ENCODE measurements at regions not wholly inside any gene's neighbourhood (a gene's known extent, or its start where the extent isn't known, plus 50 kb on each side); places are given as distances from the start of the nearest gene placed in this dataset.
A peak's percentile ranks its signal among the peaks of the same experiment; 100 is the strongest.
"Not testable (repeated sequence)": the region's sequence is repeated elsewhere in the genome, so short reads cannot be mapped to it uniquely, and the experiment has no call there.

GRCh38 chrX:130543603-130544325, 142.0 kb downstream of the RBMX2 start:
- H3K4me3 ChIP-seq = no peak overlapping the region
- H3K4me1 ChIP-seq = no peaks in the 10 kb centered on the region
- intact Hi-C loops (cut with DNase I; ENCODE audit: low total_unique reads) = no loop called here
- no peaks in the 10 kb centered on the region for H3K36me3 ChIP-seq
- no peak overlapping the region for H3K27ac ChIP-seq
- no peak for TF ChIP-seq CTCF (IDR thresholded peaks at IDR 0.05)
- H3K27me3 ChIP-seq = no peaks in the 10 kb centered on the region
- H3K9me3 ChIP-seq = no peaks in the 10 kb centered on the region
- DNase-seq = no peak

GRCh38 chrX:130545796-130546195, 144.0 kb downstream of the RBMX2 start:
- no peaks in the 10 kb centered on the region for H3K9me3 ChIP-seq
- H3K27ac ChIP-seq = no peak overlapping the region
- peaks cover 0 to 14% (median 0%) of the 10 kb centered on the region in 4 donors for H3K4me1 ChIP-seq
- H3K4me3 ChIP-seq = no peak overlapping the region
- no peaks in the 10 kb centered on the region for H3K36me3 ChIP-seq
- DNase-seq = no peak
- TF ChIP-seq CTCF (IDR thresholded peaks at IDR 0.05) = no peak
- intact Hi-C loops (cut with DNase I; ENCODE audit: low total_unique reads) = no loop called here
- H3K27me3 ChIP-seq = no peaks in the 10 kb centered on the region

- H3K4me3 ChIP-seq; DNase-seq; intact Hi-C loops (cut with DNase I; ENCODE audit: low total_unique reads); H3K9me3 ChIP-seq; H3K36me3 ChIP-seq; H3K27me3 ChIP-seq: not testable (repeated sequence)
- Histone ChIP-seq H3K27ac (peak overlapping the region in 1 of 2 donors; percentile 22), H3K4me1 (peaks cover 0 to 17% (median 0%) of the 10 kb centered on the region in 4 donors)
These were observed 147.6 kb downstream of the RBMX2 start for GRCh38 chrX:130549382-130549781.

- intact Hi-C loops (cut with DNase I; ENCODE audit: low total_unique reads) = no loop called here
- Histone ChIP-seq H3K4me3 (no peak overlapping the region), H3K36me3 (no peaks in the 10 kb centered on the region), H3K27ac (no peak overlapping the region), H3K4me1 (peaks cover 0 to 17% (median 0%) of the 10 kb centered on the region in 4 donors), H3K9me3 (no peaks in the 10 kb centered on the region), H3K27me3 (no peaks in the 10 kb centered on the region)
- no peak for TF ChIP-seq CTCF (IDR thresholded peaks at IDR 0.05)
- DNase-seq = no peak
These were observed 148.6 kb downstream of the RBMX2 start for GRCh38 chrX:130550351-130550750.

- H3K27ac ChIP-seq = no peak overlapping the region
- no peaks in the 10 kb centered on the region for H3K36me3 ChIP-seq
- intact Hi-C loops (cut with DNase I; ENCODE audit: low total_unique reads) = no loop called here
- no peak for TF ChIP-seq CTCF (IDR thresholded peaks at IDR 0.05)
- no peak for DNase-seq
- H3K27me3 ChIP-seq = no peaks in the 10 kb centered on the region
- H3K4me1 ChIP-seq = peaks cover 0 to 17% (median 0%) of the 10 kb centered on the region in 4 donors
- H3K9me3 ChIP-seq = no peaks in the 10 kb centered on the region
- no peak overlapping the region for H3K4me3 ChIP-seq
These were observed 150.8 kb downstream of the RBMX2 start for GRCh38 chrX:130552444-130553073.

- Histone ChIP-seq H3K27me3 (no peaks in the 10 kb centered on the region), H3K36me3 (no peaks in the 10 kb centered on the region)
- intact Hi-C loops (cut with DNase I; ENCODE audit: low total_unique reads) = no loop called here
These were observed 153.6 kb downstream of the RBMX2 start for GRCh38 chrX:130555341-130555740.

More at GRCh38 chrX:130555341-130555740, 153.6 kb downstream of the RBMX2 start:
- Histone ChIP-seq H3K27ac (no peak overlapping the region), H3K4me3 (no peak overlapping the region), H3K9me3 (no peaks in the 10 kb centered on the region), H3K4me1 (peaks cover 0 to 8% (median 0%) of the 10 kb centered on the region in 4 donors)
- no peak for DNase-seq
- no peak for TF ChIP-seq CTCF (IDR thresholded peaks at IDR 0.05)
